Neural progenitor cell (in vitro differentiated cells): ENCODE measurements at regions not wholly inside any gene's neighbourhood (a gene's known extent, or its start where the extent isn't known, plus 50 kb on each side); places are given as distances from the start of the nearest gene placed in this dataset.

Source experiments
- EZH2 ChIP-seq: fragments of 200-600 bp; sonication (generic); IDR thresholded peaks from 2 replicates; pipeline ENCODE4 v1.6.1; 2017; ENCODE audit warnings: antibody characterized with exemption, mild to moderate bottlenecking, moderate library complexity
- EZH2phosphoT487 ChIP-seq: fragments of 200-600 bp; sonication (generic); IDR thresholded peaks from 2 replicates; pipeline ENCODE4 v1.6.1; 2017; ENCODE audit warnings: antibody characterized with exemption
- TF ChIP-seq, protein P1 (sequence below): fragments of 200-600 bp; sonication (generic); IDR thresholded peaks from 2 replicates; pipeline ENCODE4 v1.5.1; 2017; ENCODE audit warnings: antibody characterized with exemption, mild to moderate bottlenecking

DNA sequence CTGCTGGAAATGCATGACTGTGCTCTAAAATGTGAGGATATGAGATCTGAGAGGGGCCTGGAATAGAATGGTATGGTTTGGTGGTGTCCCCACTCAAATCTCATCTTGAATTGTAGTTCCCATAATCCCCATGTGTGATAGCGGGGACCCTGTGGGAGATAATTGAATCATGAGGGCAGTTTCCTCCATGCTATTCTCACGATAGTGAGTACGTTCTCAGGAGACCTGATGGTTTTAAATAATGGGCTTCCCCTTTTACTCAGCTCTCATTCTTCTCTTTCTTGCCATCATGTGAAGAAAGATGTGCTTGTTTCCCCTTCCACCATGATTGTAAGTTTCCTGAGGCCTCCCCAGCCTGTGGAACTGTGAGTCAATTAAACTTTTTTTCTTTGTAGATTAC is 133.6 kb upstream of the ADAMTS16 start:
- TF ChIP-seq, protein P1, sequence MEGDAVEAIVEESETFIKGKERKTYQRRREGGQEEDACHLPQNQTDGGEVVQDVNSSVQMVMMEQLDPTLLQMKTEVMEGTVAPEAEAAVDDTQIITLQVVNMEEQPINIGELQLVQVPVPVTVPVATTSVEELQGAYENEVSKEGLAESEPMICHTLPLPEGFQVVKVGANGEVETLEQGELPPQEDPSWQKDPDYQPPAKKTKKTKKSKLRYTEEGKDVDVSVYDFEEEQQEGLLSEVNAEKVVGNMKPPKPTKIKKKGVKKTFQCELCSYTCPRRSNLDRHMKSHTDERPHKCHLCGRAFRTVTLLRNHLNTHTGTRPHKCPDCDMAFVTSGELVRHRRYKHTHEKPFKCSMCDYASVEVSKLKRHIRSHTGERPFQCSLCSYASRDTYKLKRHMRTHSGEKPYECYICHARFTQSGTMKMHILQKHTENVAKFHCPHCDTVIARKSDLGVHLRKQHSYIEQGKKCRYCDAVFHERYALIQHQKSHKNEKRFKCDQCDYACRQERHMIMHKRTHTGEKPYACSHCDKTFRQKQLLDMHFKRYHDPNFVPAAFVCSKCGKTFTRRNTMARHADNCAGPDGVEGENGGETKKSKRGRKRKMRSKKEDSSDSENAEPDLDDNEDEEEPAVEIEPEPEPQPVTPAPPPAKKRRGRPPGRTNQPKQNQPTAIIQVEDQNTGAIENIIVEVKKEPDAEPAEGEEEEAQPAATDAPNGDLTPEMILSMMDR, result no peak
- TF ChIP-seq EZH2phosphoT487, result no peak
- TF ChIP-seq EZH2, result no peak
